Vagina (tissue), 2 donors: ENCODE measurements at regions not wholly inside any gene's neighbourhood (a gene's known extent, or its start where the extent isn't known, plus 50 kb on each side); places are given as distances from the start of the nearest gene placed in this dataset.

ENCODE experiments used
- POLR2A ChIP-seq, 2 donors: fragments of 450-650 bp; IDR thresholded peaks; one replicate each; pipeline ENCODE4 v1.6.1; 2017; ENCODE audit warnings: antibody characterized with exemption in 2 of 2, mild to moderate bottlenecking in 2 of 2, moderate library complexity in 2 of 2
- POLR2AphosphoS5 ChIP-seq, 2 donors: sonication (generic); formaldehyde crosslinking; IDR thresholded peaks; one replicate each; pipeline ENCODE4 v1.9.0; 2017; ENCODE audit warnings: antibody characterized with exemption in 2 of 2, mild to moderate bottlenecking in 2 of 2, low read depth in 1 of 2; ENCODE audit not compliant: insufficient read depth in 1 of 2
- TF ChIP-seq, protein P1 (sequence below), 3 experiments: fragments of 450-650 bp in 2 of 3; fragments of 200-600 bp in 1 of 3; sonication (generic) in 1 of 3; IDR thresholded peaks; one replicate each; pipeline ENCODE4 v1.5.1; 2017 to 2019; ENCODE audit warnings: antibody characterized with exemption in 3 of 3, mild to moderate bottlenecking in 2 of 3, moderate library complexity in 2 of 3

DNA sequence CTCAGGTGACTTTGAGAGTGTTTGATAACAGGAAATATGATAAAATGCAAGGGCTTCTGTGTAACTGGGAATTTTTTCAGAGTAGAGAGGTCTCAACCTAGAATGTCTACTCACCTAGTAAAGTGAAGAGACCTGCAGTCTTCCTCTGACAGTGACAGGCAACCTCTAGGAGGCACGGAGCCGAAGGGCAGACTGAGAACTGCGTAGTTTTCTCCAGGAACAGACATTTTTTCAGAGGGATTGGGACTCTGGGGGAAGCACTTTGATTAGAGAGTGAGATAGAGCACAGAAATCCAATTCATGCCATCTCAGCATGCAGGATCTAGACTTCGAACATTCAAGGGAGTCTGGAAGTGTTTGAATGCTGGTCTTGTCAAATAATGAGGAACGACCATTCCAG lies 213.3 kb downstream of the AKAP7 start:
- TF ChIP-seq, protein P1, sequence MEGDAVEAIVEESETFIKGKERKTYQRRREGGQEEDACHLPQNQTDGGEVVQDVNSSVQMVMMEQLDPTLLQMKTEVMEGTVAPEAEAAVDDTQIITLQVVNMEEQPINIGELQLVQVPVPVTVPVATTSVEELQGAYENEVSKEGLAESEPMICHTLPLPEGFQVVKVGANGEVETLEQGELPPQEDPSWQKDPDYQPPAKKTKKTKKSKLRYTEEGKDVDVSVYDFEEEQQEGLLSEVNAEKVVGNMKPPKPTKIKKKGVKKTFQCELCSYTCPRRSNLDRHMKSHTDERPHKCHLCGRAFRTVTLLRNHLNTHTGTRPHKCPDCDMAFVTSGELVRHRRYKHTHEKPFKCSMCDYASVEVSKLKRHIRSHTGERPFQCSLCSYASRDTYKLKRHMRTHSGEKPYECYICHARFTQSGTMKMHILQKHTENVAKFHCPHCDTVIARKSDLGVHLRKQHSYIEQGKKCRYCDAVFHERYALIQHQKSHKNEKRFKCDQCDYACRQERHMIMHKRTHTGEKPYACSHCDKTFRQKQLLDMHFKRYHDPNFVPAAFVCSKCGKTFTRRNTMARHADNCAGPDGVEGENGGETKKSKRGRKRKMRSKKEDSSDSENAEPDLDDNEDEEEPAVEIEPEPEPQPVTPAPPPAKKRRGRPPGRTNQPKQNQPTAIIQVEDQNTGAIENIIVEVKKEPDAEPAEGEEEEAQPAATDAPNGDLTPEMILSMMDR (IDR thresholded peaks at IDR 0.05): no peak
- no peak for TF ChIP-seq POLR2AphosphoS5 (IDR thresholded peaks at IDR 0.05; ENCODE audit: insufficient read depth in 1 of 2, low read depth in 1 of 2)
- no peak for TF ChIP-seq POLR2A (IDR thresholded peaks at IDR 0.05)
